Right lung (tissue), 2 donors: ENCODE measurements at regions not wholly inside any gene's neighbourhood (a gene's known extent, or its start where the extent isn't known, plus 50 kb on each side); places are given as distances from the start of the nearest gene placed in this dataset.
"Not testable (repeated sequence)": the region's sequence is repeated elsewhere in the genome, so short reads cannot be mapped to it uniquely, and the experiment has no call there.

Experiments used
- DNase-seq, 2 donors: peaks; one replicate each; pipeline ENCODE4 v3.0.0-alpha.2; 2013

GRCh38 chr7:124247691-124248090 is 214.8 kb upstream of the TMEM229A start:
- DNase-seq: no peak

GRCh38 chr7:124246262-124246863 is 213.5 kb upstream of the TMEM229A start:
- DNase-seq: no peak

- not testable (repeated sequence) for DNase-seq
These were observed 211.6 kb upstream of the TMEM229A start for GRCh38 chr7:124244469-124244868.

- no peak for DNase-seq
These were observed 186.8 kb upstream of the TMEM229A start for GRCh38 chr7:124219681-124220080.

- DNase-seq: no peak
These were observed 175.8 kb upstream of the TMEM229A start for GRCh38 chr7:124208642-124209041.

GRCh38 chr7:124208173-124208572 is 175.3 kb upstream of the TMEM229A start:
- DNase-seq: no peak

- DNase-seq: no peak
These were observed 172.7 kb upstream of the TMEM229A start for GRCh38 chr7:124205526-124205925.

- DNase-seq: no peak
These were observed 169.7 kb upstream of the TMEM229A start for GRCh38 chr7:124202546-124202945.

GRCh38 chr7:124201768-124202349 is 169.0 kb upstream of the TMEM229A start:
- DNase-seq: no peak

- no peak for DNase-seq
These were observed 163.7 kb upstream of the TMEM229A start for GRCh38 chr7:124196519-124196918.

GRCh38 chr7:124192885-124193284 is 160.0 kb upstream of the TMEM229A start:
- DNase-seq: no peak

GRCh38 chr7:124191713-124192112 is 158.8 kb upstream of the TMEM229A start:
- no peak for DNase-seq

- no peak for DNase-seq
These were observed 158.2 kb upstream of the TMEM229A start for GRCh38 chr7:124191030-124191429.

GRCh38 chr7:124188576-124188975 is 155.7 kb upstream of the TMEM229A start:
- DNase-seq: no peak

GRCh38 chr7:124187962-124188361 is 155.1 kb upstream of the TMEM229A start:
- no peak for DNase-seq

GRCh38 chr7:124183649-124184048 is 150.8 kb upstream of the TMEM229A start:
- DNase-seq: no peak

- no peak for DNase-seq
These were observed 146.8 kb upstream of the TMEM229A start for GRCh38 chr7:124179641-124180040.

GRCh38 chr7:124177891-124178290 is 145.0 kb upstream of the TMEM229A start:
- DNase-seq: no peak

- DNase-seq: not testable (repeated sequence)
These were observed 138.9 kb upstream of the TMEM229A start for GRCh38 chr7:124171812-124172211.

GRCh38 chr7:124171068-124171467 is 138.2 kb upstream of the TMEM229A start:
- DNase-seq: peak; percentile 21 to 44

- DNase-seq: no peak
These were observed 135.7 kb upstream of the TMEM229A start for GRCh38 chr7:124168616-124169015.

GRCh38 chr7:124162667-124163066 is 129.8 kb upstream of the TMEM229A start:
- no peak for DNase-seq

GRCh38 chr7:124155432-124156022 is 122.7 kb upstream of the TMEM229A start:
- DNase-seq: peak; percentile 8 to 25
